Vagina (tissue), 2 donors: ENCODE measurements at regions not wholly inside any gene's neighbourhood (a gene's known extent, or its start where the extent isn't known, plus 50 kb on each side); places are given as distances from the start of the nearest gene placed in this dataset.

Experiments
- DNase-seq, 2 donors: peaks; one replicate each; pipeline ENCODE4 v3.0.0-alpha.2; 2017; ENCODE audit errors: extremely low spot score in 2 of 2
- H3K27ac ChIP-seq: fragments of 200-600 bp; sonication (generic); one replicate; pipeline ENCODE4 v1.5.1; 2019
- H3K27me3 ChIP-seq: fragments of 200-600 bp; sonication (generic); one replicate; pipeline ENCODE4 v1.5.1; 2019
- H3K36me3 ChIP-seq, 2 donors: fragments of 200-600 bp; sonication (generic); one replicate each; pipeline ENCODE4 v1.5.1; 2017 to 2019
- H3K4me1 ChIP-seq: fragments of 200-600 bp; sonication (generic); one replicate; pipeline ENCODE4 v1.5.1; 2019
- H3K4me3 ChIP-seq, 2 donors: fragments of 200-600 bp; sonication (generic); 1 replicate in 1 of 2; 2 replicates in 1 of 2; pipeline ENCODE4 v1.5.1; 2016 to 2019
- H3K9me3 ChIP-seq: fragments of 200-600 bp; sonication (generic); one replicate; pipeline ENCODE4 v1.5.1; 2019
- POLR2A ChIP-seq, 2 donors: fragments of 450-650 bp; IDR thresholded peaks; one replicate each; pipeline ENCODE4 v1.6.1; 2017; ENCODE audit warnings: antibody characterized with exemption in 2 of 2, mild to moderate bottlenecking in 2 of 2, moderate library complexity in 2 of 2
- POLR2AphosphoS5 ChIP-seq, 2 donors: sonication (generic); formaldehyde crosslinking; IDR thresholded peaks; one replicate each; pipeline ENCODE4 v1.9.0; 2017; ENCODE audit warnings: antibody characterized with exemption in 2 of 2, mild to moderate bottlenecking in 2 of 2, low read depth in 1 of 2; ENCODE audit not compliant: insufficient read depth in 1 of 2
- intact Hi-C: fragments of 100-400 bp; cut with DNase I; formaldehyde crosslinking; loops from one replicate; pipeline ENCODE4 v1.15.1; 2023
- TF ChIP-seq, protein P1 (sequence below), 3 experiments: fragments of 450-650 bp in 2 of 3; fragments of 200-600 bp in 1 of 3; sonication (generic) in 1 of 3; IDR thresholded peaks; one replicate each; pipeline ENCODE4 v1.5.1; 2017 to 2019; ENCODE audit warnings: antibody characterized with exemption in 3 of 3, mild to moderate bottlenecking in 2 of 3, moderate library complexity in 2 of 3

DNA sequence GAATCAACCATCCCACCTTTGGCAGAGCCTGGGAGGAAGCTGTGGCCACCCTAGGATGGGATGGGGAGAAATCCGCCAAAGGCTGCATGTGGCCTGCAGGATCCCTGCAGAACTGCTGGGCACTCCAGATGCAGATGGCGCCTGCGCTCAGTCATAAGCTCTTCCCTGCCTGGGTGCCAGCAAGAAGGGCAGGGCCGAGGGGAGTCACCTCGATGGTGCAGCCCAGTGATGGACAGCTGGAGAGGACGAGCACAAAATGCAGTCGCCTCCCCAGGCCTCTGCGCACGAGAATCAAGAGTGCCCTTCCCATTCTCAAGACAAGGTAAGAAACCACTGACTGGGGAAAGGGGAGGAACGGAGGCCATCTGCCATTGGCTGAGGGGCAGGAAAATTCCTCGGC lies 693.6 kb downstream of the TBC1D22A start:
- TF ChIP-seq POLR2A (IDR thresholded peaks at IDR 0.05) (no peak), POLR2AphosphoS5 (IDR thresholded peaks at IDR 0.05; ENCODE audit: insufficient read depth in 1 of 2, low read depth in 1 of 2) (no peak)
- TF ChIP-seq, protein P1, sequence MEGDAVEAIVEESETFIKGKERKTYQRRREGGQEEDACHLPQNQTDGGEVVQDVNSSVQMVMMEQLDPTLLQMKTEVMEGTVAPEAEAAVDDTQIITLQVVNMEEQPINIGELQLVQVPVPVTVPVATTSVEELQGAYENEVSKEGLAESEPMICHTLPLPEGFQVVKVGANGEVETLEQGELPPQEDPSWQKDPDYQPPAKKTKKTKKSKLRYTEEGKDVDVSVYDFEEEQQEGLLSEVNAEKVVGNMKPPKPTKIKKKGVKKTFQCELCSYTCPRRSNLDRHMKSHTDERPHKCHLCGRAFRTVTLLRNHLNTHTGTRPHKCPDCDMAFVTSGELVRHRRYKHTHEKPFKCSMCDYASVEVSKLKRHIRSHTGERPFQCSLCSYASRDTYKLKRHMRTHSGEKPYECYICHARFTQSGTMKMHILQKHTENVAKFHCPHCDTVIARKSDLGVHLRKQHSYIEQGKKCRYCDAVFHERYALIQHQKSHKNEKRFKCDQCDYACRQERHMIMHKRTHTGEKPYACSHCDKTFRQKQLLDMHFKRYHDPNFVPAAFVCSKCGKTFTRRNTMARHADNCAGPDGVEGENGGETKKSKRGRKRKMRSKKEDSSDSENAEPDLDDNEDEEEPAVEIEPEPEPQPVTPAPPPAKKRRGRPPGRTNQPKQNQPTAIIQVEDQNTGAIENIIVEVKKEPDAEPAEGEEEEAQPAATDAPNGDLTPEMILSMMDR (IDR thresholded peaks at IDR 0.05), result no peak
- no peaks in the 10 kb centered on the region for H3K36me3 ChIP-seq
- H3K9me3 ChIP-seq, result no peaks in the 10 kb centered on the region
- no peaks in the 10 kb centered on the region for H3K27me3 ChIP-seq
- no peak overlapping the region for H3K27ac ChIP-seq
- no peaks in the 10 kb centered on the region for H3K4me1 ChIP-seq
- intact Hi-C loops, result no loop called here
- no peak overlapping the region for H3K4me3 ChIP-seq
- DNase-seq, result peak in 1 of 2 donors; percentile 52

DNA sequence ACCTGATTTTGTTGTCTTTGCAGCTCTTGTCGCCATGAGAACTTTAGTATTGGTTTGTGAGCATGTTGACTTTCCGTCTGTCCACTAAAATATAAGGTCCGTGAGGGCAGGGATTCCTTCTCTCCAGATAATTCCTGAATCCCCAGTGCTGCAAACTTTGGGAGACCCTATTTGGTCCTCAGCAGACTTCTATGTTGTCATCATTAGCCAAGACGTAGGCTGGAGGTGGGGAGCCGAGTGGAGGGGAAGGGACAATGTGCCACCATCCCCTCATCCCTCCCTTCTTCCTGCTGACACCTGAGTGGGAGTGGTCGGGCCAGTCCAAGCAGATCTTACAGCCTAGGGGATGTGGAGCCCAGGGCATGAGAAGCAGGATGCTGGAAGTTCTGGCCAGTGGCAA lies 690.6 kb downstream of the TBC1D22A start:
- intact Hi-C loops, result no loop called here
- Histone ChIP-seq H3K4me1 (no peaks in the 10 kb centered on the region), H3K27me3 (no peaks in the 10 kb centered on the region), H3K9me3 (no peaks in the 10 kb centered on the region), H3K36me3 (no peaks in the 10 kb centered on the region), H3K27ac (no peak overlapping the region), H3K4me3 (no peak overlapping the region)
- TF ChIP-seq POLR2A (IDR thresholded peaks at IDR 0.05), result no peak
- TF ChIP-seq POLR2AphosphoS5 (IDR thresholded peaks at IDR 0.05; ENCODE audit: insufficient read depth in 1 of 2, low read depth in 1 of 2), result no peak
- TF ChIP-seq, protein P1 (IDR thresholded peaks at IDR 0.05), result no peak
- DNase-seq, result no peak

DNA sequence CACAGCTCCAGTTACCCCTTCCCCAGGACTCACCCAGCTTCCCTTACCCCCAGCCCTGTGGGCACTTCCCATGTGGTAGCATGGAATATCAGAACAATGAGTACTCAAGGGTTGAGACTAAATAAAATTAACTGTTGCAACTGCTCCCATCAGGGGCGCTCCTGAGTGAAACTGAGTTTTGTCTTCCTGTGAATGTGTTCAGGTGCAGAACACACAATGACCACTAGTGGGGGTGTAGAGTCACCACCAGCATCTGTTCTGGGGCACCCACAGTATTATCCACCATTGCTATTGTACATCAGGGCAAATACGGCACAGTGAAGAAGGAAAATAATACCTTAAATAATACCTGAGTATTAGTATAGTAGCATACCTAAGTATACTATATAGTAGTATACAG lies 689.7 kb downstream of the TBC1D22A start:
- no peak overlapping the region for H3K27ac ChIP-seq
- no peaks in the 10 kb centered on the region for H3K27me3 ChIP-seq
- intact Hi-C loops, result no loop called here
- no peaks in the 10 kb centered on the region for H3K36me3 ChIP-seq
- no peaks in the 10 kb centered on the region for H3K4me1 ChIP-seq
- no peak overlapping the region for H3K4me3 ChIP-seq
- no peak for DNase-seq
- no peaks in the 10 kb centered on the region for H3K9me3 ChIP-seq
- no peak for TF ChIP-seq POLR2A (IDR thresholded peaks at IDR 0.05)
- TF ChIP-seq POLR2AphosphoS5 (IDR thresholded peaks at IDR 0.05; ENCODE audit: insufficient read depth in 1 of 2, low read depth in 1 of 2), result no peak
- TF ChIP-seq, protein P1 (IDR thresholded peaks at IDR 0.05), result no peak

DNA sequence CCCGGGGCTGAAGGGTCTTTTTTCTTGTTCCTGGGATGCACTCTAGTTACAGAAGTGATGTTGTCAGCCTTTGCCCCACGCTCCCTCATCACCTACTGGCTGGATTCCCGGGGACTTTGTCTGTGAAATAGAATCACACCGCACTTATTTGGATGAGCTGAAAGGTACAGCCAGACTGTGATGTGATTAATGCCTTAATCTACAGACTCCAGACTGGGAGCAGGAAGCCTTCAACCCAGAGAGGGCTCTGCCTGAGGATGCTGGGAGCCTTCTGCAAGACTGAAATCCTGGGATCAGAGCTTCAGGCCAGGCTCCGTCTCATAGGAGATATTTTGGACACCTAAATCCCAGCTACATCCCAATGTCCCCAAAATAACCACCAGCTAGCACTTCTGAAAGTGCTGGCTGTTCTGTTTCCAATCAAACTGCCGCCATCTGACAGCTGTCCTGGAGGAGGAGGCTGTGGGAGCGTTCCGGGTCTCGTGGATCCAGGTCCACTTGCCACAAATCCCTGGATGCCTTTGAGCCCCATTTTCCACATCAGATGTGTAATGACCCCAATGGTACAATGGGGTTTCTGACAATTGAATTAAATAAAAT lies 688.5 kb downstream of the TBC1D22A start:
- H3K27ac ChIP-seq, result no peak overlapping the region
- no peaks in the 10 kb centered on the region for H3K27me3 ChIP-seq
- no peak for DNase-seq
- H3K4me1 ChIP-seq, result no peaks in the 10 kb centered on the region
- H3K9me3 ChIP-seq, result no peaks in the 10 kb centered on the region
- H3K36me3 ChIP-seq, result no peaks in the 10 kb centered on the region
- H3K4me3 ChIP-seq, result no peak overlapping the region
- TF ChIP-seq POLR2AphosphoS5 (IDR thresholded peaks at IDR 0.05; ENCODE audit: insufficient read depth in 1 of 2, low read depth in 1 of 2) (no peak), POLR2A (IDR thresholded peaks at IDR 0.05) (no peak)
- TF ChIP-seq, protein P1 (IDR thresholded peaks at IDR 0.05), result no peak
- intact Hi-C loops, result no loop called here

DNA sequence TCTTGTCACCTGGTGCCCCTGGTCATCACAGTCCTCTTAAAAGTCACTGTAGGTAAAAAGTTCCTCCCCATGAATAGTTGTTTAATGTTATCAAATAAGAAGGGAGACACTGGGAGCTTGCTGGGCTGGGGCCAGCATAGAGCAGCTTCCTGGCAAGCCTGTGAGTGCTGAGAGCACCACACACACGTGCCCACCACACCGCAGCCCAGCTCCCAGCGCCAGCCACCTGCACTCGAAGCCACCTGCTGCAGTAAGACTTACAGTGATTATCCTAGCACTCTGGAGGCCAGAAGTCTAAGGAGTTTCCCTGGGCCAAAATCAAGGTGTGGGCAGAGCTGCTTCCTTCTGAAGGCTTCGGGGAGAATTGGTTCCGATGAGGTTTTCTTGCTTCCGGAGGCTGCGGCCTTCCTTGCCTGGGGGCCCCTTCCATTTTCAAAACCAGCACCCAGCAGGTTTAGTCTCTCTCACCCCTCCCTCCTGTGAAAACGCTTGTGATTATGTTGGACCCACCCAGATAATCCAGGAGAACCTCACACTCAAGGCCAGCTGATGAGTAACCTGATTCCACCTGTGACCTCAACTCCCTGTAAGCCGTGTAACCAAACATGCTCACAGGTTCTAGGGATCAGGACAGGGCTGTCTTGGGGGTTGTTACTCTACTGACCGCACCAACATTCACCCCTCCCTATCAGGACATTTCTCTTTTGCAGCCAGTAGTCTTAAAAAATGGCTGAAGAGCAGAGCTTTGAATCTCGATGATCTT lies 687.2 kb downstream of the TBC1D22A start:
- Histone ChIP-seq H3K27me3 (no peaks in the 10 kb centered on the region), H3K9me3 (no peaks in the 10 kb centered on the region), H3K27ac (no peak overlapping the region), H3K36me3 (no peaks in the 10 kb centered on the region), H3K4me3 (no peak overlapping the region), H3K4me1 (no peaks in the 10 kb centered on the region)
- intact Hi-C loops, result no loop called here
- peak in 1 of 2 donors; percentile 42 for DNase-seq
- no peak for TF ChIP-seq POLR2AphosphoS5 (IDR thresholded peaks at IDR 0.05; ENCODE audit: insufficient read depth in 1 of 2, low read depth in 1 of 2)
- TF ChIP-seq, protein P1 (IDR thresholded peaks at IDR 0.05), result no peak
- no peak for TF ChIP-seq POLR2A (IDR thresholded peaks at IDR 0.05)
